GM12878 (cell line): ENCODE measurements at regions not wholly inside any gene's neighbourhood (a gene's known extent, or its start where the extent isn't known, plus 50 kb on each side); places are given as distances from the start of the nearest gene placed in this dataset.

Source experiments
- CBX3 ChIP-seq: fragments of 200-600 bp; sonication (generic); IDR thresholded peaks from 2 replicates; pipeline ENCODE4 v1.6.1; 2016; ENCODE audit warnings: low read depth, borderline replicate concordance
- CTCF ChIP-seq, 3 experiments: IDR thresholded peaks in 2 of 3; conservative IDR thresholded peaks in 1 of 3; 2 replicates each; pipeline ENCODE4 v1.5.1; 2011; ENCODE audit warnings: low read depth in 3 of 3, low read length in 3 of 3, mild to moderate bottlenecking in 3 of 3, control low read depth in 2 of 3, moderate library complexity in 2 of 3, inconsistent platforms in 1 of 3, mixed read lengths in 1 of 3; ENCODE audit not compliant: control insufficient read depth in 2 of 3, insufficient read depth in 1 of 3; ENCODE audit errors: extremely low read depth in 1 of 3
- MYC ChIP-seq: IDR thresholded peaks from 2 replicates; pipeline ENCODE4 v1.6.1; 2011; ENCODE audit warnings: mild to moderate bottlenecking, low read length, moderate library complexity, inconsistent platforms; ENCODE audit not compliant: insufficient read depth, insufficient replicate concordance, insufficient read length, severe bottlenecking
- POLR2A ChIP-seq: IDR thresholded peaks from 2 replicates; pipeline ENCODE4 v1.6.1; 2011; ENCODE audit warnings: low read depth, mild to moderate bottlenecking, low read length
- POLR2AphosphoS5 ChIP-seq: IDR thresholded peaks from 2 replicates; pipeline ENCODE4 v1.6.1; 2011; ENCODE audit warnings: mild to moderate bottlenecking, low read length, inconsistent platforms
- RAD21 ChIP-seq: IDR thresholded peaks from 2 replicates; pipeline ENCODE4 v1.6.1; 2011; ENCODE audit warnings: mild to moderate bottlenecking, low read depth, low read length, moderate library complexity; ENCODE audit not compliant: insufficient read depth
- RCOR1 ChIP-seq: conservative IDR thresholded peaks from 2 replicates; pipeline ENCODE4 v1.6.1; 2012; ENCODE audit warnings: low read depth, low read length, improper control_type of control experiment
- RELB ChIP-seq: fragments of 450-650 bp; IDR thresholded peaks from 2 replicates; pipeline ENCODE4 v1.6.1; 2017; ENCODE audit warnings: low read depth, mild to moderate bottlenecking, moderate library complexity
- SP1 ChIP-seq: IDR thresholded peaks from one replicate; pipeline ENCODE4 v1.6.1; 2011; ENCODE audit warnings: low read depth, low read length
- SRF ChIP-seq, 2 experiments: IDR thresholded peaks; 2 replicates each; pipeline ENCODE4 v1.6.1; 2011; ENCODE audit warnings: low read depth in 2 of 2, low read length in 2 of 2, mild to moderate bottlenecking in 1 of 2, moderate library complexity in 1 of 2
- USF1 ChIP-seq: IDR thresholded peaks from 2 replicates; pipeline ENCODE4 v1.6.1; 2011; ENCODE audit warnings: borderline replicate concordance, low read depth, mild to moderate bottlenecking, moderate library complexity, mixed read lengths, low read length; ENCODE audit not compliant: insufficient read depth; ENCODE audit errors: extremely low read length
- ZNF24 ChIP-seq: fragments of 450-650 bp; IDR thresholded peaks from 2 replicates; pipeline ENCODE4 v1.6.1; 2017; ENCODE audit warnings: antibody characterized with exemption, mild to moderate bottlenecking

- TF ChIP-seq RELB (no peak), ZNF24 (no peak), RCOR1 (no peak), SP1 (no peak), POLR2A (no peak), SRF (IDR thresholded peaks at IDR 0.05; ENCODE audit: low read depth in 2 of 2, low read length in 2 of 2) (no peak), CTCF (IDR thresholded peaks at IDR 0.05 in 2 of 3, conservative IDR thresholded peaks at IDR 0.05 in 1 of 3; ENCODE audit: control insufficient read depth in 2 of 3, extremely low read depth in 1 of 3, insufficient read depth in 1 of 3, low read depth in 3 of 3, low read length in 3 of 3) (no peak), MYC (no peak), RAD21 (no peak), USF1 (no peak), CBX3 (no peak), POLR2AphosphoS5 (no peak)
Observed at GRCh38 chr12:116454950-116455447, 104.2 kb upstream of the MAP1LC3B2 start.
